Stimulated activated naive CD4-positive, alpha-beta T cell (primary cell): ENCODE measurements at regions not wholly inside any gene's neighbourhood (a gene's known extent, or its start where the extent isn't known, plus 50 kb on each side); places are given as distances from the start of the nearest gene placed in this dataset.
A peak's percentile ranks its signal among the peaks of the same experiment; 100 is the strongest.
"Not testable (repeated sequence)": the region's sequence is repeated elsewhere in the genome, so short reads cannot be mapped to it uniquely, and the experiment has no call there.

Source experiments
- DNase-seq, 6 experiments: peaks; one replicate each; lab custom pipeline; 2025; lab: John Stamatoyannopoulos, UW

GRCh38 chr6:149237464-149237863, 80.0 kb upstream of the TAB2 start:
- no peak for DNase-seq

- DNase-seq, result no peak
Measured at GRCh38 chr6:149239573-149240209, 77.8 kb upstream of the TAB2 start.

GRCh38 chr6:149242883-149243282, 74.6 kb upstream of the TAB2 start:
- DNase-seq, result no peak

DNA sequence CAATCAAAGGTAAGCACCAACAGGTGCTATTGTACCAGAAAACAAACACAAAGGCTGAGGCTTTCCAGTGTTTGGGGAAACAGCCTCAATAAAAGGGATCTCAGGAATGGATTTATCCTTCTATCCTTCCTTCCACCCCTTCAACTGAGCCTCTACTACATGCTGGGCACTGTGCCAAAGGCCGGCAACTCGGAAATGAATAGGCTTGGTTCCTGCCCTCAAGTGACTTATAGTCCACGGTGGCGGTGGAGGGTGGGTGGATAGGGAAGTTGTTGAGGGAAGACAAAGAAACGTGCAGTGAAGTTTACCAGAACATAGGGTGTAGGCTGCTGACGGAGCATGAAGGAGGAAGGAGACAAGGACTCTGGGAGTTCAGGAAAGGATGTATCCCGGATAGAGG, 73.4 kb upstream of the TAB2 start:
- DNase-seq, result no peak

DNA sequence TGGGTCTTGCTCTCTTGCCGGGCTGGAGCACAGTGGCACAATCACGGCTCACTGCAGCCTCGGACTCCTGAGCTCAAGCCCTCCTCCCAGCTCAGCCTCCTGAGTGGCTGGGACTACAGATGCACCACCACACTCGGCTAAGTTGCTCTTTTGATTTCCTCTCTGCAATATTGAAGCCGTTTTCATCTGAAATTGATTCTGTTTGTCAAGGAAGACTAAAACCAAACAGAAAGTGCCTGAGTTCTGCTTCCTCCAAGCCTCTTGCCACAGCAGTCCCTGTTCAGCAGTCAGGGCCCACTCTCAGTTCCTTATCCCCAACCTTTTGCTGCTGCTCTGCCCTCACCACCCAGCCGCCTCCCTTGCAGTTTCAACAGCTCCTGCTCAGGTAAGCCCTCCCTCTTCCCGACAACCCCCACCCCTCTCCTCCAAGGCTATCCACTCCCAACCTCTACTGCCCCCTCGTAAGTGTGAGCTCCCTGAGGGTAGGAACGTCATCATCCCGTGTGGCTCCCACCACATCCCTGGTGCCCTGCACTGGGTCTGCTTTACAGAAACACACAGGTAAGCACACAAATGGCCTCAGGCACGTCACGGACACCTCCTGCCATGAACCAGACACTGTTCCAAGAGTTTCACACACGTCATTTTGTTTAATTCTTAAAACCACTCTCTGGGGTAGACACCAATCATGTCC, 70.7 kb upstream of the TAB2 start:
- DNase-seq, result no peak

DNA sequence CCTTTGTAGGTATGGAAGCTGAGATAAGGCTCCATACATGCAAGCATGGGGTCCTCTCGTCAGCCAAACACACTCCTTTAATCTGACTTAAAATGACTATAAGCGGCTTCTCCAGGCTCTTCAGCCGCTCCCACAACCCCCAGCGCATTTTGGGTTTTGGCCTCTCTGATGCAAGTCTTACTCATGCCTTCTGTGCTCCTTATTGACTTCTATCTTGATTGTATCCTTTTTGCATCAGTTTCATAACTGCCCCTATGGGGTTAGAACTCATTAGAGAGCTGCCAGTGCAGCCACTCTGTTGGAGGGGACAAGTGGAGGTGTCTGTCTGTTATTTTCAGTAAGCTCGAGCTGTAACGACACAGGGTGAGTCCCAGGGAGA, 70.1 kb upstream of the TAB2 start:
- no peak for DNase-seq

DNA sequence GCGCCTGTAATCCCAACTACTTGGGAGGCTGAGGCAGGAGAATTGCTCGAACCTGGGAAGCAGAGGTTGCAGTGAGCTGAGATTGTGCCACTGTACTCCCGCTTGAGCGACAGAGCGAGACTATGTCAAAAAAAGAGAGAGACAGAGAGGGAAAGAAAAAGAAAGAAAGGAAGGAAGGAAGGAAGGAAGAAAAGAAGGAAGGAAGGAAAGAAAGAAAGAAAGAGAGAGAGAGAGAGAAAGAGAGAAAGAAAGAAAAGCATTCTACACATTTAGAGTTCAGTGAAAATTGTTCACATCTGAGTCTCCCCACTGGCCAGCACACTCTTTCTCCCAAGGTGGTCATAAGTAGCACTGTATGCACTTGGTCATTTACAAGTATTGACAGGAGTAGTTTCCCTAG, 69.2 kb upstream of the TAB2 start:
- DNase-seq, result not testable (repeated sequence)

DNA sequence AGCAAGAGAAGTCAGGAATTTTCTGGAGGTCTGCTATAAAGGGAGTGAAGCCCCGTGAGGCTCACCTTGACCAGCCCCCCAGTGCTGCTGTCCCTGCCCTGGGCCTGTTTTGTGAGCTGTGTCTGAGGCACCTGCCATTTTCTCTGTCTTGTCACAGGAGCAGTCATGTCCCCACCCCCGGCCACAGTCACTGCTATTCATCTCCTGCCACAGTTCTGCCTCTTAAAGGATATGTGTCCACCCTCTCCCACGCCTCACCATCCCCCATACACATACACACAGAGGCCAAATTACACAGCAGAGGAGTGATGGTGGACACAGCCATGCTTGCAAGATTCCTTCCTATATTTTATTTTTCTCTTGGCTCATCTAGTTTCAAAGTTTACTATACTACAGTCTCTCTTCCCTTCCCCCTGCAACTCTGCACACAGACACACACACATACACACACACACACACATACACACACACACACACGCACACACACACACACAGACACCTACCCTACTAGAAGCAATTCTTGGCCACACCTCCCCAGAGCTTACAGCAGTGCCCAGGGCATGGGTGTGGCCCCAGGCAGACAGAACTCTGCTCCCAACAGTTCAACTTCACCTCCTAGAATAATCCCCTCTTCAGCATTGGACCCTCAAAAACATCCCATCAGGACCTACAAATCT, 68.7 kb upstream of the TAB2 start:
- DNase-seq, result peak in 2 of 6 experiments; percentile 4 to 10

DNA sequence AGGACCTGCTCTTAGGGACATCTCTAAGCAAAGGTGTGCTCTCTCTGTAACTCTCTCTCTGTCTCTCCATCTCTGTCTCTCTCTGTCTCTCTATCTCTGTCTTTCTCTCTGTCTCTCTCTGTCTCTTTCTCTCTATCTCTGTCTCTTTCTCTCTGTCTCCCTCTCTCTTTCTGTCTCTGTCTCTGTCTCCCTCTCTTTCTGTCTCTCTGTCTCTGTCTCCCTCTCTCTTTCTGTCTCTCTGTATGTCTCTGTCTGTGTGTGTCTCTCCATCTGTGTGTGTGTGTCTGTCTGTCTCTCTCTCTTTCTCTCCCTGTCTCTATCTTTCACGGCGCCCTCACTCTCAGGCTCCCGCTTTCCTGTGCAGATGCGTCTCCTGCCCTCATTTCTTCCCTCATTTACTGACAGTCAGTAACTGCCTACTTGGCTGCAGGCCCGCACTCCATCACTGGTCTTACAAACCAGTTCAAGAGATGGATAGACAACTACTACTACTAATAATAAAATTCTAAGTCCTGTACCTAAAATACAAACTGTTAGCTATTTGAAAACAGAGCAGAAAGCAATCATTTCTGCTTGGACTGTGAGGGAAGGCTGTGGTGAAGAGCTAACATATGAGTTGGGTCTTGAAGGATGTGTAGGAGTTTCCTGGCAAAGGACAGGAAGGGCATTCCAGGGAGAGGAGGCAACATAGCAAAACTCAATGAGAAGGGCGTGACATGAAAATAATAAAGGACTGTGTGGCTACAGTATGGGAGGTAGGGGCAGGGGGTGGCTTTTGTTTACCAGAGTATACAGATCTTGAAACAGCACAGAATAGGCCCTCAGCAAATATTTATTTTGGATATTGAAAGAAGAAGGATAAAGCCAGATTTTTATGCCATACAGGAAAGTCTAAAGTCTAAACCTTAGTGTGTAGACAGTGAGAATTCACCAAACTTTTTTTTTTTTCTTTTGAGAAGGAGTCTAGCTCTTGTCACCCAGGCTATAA, 67.8 kb upstream of the TAB2 start:
- DNase-seq, result no peak

GRCh38 chr6:149250951-149251350, 66.6 kb upstream of the TAB2 start:
- no peak for DNase-seq

DNA sequence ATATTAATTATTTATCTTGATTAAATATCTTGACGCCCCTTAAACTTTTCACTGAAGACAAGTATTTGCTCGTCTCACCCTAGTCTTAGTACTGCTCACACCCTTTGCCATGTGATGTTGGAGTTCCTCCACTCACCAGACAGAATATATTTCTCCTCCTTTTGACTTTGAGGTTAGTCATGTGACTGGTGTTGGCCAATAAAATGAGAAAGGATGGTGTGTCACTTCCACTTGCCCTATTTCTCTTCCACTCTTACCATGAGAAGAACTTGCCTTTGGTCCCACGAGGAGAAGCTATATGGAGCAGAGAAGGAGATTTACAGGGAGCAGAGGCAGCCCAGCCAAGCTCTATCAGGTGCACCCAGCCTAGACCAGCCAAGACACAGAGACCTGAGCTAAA, 64.9 kb upstream of the TAB2 start:
- no peak for DNase-seq

GRCh38 chr6:149254253-149254652, 63.3 kb upstream of the TAB2 start:
- no peak for DNase-seq

DNA sequence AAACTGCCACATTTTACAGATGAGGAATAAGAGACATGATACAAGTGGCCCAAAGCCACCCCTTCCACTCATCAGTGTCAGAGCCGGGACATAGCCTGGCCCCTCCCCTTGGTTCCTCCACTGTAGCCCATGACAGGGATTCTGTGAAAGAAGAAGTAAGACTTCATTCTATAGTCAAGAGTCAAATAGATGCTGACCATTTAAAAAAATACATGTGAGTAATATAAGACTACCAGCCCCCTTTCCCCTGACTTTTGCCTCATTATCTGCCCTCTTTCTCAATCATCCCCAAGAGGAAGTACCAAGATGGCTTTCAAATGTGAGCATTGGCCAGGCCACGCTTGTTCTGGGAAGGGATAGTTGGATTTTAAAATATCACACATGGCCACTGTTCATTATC, 57.8 kb upstream of the TAB2 start:
- no peak for DNase-seq

DNA sequence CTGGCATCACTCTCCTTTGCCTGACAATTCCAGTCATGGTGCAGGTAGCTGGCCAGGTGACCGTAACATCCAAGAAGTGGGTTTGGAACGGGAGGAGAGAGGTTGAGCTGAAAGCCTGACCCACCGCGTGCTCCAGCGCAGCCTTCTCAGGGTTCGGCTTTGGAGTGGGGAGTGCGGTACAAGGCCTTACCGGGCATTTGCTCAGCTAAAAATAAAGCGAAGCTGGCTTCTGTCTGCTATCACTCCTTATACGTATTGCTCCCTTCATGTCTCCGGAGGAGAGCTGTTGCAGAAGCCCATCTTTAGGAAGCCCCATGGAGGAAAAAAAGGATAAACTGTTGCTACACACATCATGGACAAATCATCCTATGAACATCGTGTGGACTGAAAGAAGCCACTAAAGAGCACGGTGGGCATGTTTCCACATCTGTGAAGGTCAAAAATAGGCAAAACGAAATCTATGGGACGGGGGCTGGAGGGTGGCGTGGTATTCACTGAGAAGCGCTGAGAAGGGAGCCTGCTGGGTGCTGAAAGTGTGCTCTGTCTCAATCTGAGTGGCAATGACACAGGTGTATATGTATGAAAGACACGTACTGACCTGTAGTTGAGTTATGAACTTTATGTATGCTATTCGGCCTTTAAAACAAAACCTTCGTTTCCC, 57.2 kb upstream of the TAB2 start:
- no peak for DNase-seq

- peak in 3 of 6 experiments; percentile 17 to 36 (median 22) for DNase-seq
Measured at GRCh38 chr6:149261364-149262040, 56.0 kb upstream of the TAB2 start.

GRCh38 chr6:149263321-149263720, 54.2 kb upstream of the TAB2 start:
- no peak for DNase-seq

GRCh38 chr6:149264629-149265028, 52.9 kb upstream of the TAB2 start:
- DNase-seq, result peak; percentile 14 to 55 (median 36)

DNA sequence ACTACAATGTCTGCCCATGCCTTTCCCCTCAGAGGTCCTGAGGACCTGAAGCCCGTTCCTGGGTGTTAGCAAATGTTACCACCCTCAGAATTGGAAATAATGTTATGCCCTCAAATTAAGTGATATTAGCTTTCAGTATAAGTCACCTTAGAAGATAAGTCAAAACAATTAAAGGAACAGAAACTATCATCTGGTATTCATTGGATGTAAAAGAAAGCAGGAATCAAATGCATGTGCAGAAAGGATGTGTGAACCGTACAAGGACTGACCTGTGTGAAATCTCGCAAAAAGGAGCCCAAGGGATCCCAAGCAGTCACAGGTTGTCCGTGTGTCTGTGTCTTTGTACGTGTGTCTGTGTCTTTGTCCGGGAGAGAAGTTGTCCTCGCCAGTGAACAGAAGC, 51.6 kb upstream of the TAB2 start:
- DNase-seq, result no peak

- DNase-seq, result no peak
Measured at GRCh38 chr6:149266659-149267058, 50.9 kb upstream of the TAB2 start.

DNA sequence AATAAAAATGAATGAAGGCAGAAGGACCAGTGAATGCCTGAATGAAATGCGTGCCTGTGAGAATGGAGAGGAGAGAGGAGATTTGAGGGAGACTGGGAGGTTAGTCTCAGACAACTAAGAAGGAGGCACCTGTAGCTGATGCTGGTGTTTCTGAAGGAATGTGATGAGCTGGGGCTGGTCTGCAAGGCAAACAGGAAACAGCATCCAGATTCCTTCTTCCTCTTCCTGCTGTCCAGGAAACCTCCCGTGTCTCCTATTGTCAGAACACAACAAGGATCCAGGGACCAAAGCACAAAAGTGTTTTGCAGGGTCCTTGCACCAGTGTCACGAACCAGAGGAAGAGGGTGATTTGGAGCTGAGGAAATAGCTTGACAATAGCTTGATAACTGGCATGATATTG, 50.4 kb upstream of the TAB2 start:
- no peak for DNase-seq

DNA sequence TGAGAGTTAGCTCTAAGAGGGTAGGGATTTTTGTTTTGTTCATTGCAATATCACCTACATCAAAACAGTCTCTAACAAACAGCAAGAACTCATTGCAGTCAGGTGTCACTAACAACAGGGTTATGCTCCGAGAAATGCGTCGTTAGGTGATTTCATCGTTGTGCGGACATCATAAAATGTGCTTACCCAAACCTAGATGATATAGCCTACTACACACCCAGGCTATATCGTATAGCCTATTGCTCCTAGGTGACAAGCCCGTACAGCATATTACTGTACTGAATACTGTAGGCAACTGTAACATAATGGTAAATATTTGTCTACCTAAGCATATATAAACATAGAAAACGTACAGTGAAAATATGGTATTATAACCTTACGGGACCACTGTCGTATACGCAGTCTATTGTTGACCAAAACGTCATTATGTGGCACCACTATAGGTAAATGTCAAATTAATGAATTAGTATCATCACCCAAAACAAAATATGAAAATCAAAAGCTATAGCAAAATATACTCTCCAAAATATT, 49.9 kb upstream of the TAB2 start:
- DNase-seq, result no peak
